Kasumi-1 (cell line): ENCODE measurements at regions not wholly inside any gene's neighbourhood (a gene's known extent, or its start where the extent isn't known, plus 50 kb on each side); places are given as distances from the start of the nearest gene placed in this dataset.
A peak's percentile ranks its signal among the peaks of the same experiment; 100 is the strongest.
"Not testable (repeated sequence)": the region's sequence is repeated elsewhere in the genome, so short reads cannot be mapped to it uniquely, and the experiment has no call there.

Source experiments
- DNase-seq, 2 experiments: peaks; one replicate each; lab custom pipeline; 2025; lab: John Stamatoyannopoulos, UW

DNA sequence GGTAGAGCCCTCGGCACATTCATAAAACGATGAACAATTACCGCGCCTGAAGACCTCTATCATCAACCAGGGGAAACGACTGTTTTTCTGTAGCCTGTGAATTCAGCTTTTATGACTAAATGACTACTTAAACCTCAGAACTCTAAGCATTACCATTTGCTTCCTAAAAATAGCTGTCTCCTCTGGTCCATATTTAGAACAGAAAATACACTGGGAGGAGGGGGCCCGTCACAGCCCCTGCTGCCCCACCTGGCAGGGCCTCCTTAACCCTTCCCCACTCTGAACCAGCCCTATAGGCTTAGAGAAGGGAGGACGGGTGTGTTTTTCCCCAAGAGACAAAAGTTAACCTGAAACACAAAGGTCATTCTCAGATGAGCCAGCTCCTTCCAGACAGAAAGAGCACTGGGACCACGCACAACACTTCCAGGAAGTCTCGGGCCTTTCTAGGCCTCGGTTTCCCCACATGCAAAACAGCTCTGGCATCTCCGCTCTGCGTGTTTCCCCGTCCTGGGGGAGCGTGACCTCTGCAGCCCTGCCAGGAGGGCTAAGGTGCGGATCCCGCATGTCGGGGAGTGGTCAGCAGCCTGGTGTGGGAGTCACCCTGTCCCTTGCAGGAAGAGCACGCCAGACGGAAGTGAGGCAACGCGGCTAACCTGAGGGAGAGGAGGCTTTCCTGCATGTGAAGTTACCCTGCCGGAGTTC is 193.9 kb downstream of the DLL1 start:
- no peak for DNase-seq

GRCh38 chr6:170096191-170096802 is 194.6 kb downstream of the DLL1 start:
- no peak for DNase-seq

DNA sequence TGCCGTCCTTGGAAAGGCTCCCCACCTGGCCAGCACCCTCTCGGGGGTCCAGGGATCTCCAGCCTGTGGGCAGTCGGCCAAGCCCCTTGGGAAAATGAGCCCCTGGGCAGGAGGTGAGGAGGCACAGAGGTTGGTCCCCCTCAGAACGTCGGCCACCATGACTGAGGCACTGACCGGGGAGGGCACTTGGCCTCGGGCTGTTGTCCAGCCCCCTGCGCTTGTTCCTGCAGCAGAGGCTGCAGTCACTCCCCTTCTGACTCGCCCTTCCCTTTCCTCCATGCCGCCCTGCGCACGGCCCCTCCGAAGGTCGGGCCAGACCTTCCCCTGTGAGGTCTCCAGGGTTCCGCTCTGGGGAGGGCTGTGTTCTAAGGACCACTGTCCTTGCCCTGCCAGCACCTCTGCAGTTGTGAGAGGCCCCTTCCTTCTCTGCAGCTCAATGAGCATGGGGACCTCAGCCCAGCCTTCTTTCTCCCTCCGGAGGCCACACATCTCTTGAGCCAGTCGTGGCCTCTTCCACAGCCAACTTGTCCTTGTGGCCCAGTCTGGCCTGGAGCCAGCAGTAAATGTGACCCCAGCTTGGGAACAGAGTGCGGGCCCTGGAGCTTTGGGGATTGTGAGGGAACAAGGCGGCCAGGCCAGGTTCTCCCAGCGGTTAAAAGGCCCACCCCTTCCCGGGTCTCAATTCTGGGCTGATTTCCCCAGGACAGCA is 195.5 kb downstream of the DLL1 start:
- DNase-seq = no peak

- no peak for DNase-seq
Measured at GRCh38 chr6:170094686-170095272, 196.1 kb downstream of the DLL1 start.

DNA sequence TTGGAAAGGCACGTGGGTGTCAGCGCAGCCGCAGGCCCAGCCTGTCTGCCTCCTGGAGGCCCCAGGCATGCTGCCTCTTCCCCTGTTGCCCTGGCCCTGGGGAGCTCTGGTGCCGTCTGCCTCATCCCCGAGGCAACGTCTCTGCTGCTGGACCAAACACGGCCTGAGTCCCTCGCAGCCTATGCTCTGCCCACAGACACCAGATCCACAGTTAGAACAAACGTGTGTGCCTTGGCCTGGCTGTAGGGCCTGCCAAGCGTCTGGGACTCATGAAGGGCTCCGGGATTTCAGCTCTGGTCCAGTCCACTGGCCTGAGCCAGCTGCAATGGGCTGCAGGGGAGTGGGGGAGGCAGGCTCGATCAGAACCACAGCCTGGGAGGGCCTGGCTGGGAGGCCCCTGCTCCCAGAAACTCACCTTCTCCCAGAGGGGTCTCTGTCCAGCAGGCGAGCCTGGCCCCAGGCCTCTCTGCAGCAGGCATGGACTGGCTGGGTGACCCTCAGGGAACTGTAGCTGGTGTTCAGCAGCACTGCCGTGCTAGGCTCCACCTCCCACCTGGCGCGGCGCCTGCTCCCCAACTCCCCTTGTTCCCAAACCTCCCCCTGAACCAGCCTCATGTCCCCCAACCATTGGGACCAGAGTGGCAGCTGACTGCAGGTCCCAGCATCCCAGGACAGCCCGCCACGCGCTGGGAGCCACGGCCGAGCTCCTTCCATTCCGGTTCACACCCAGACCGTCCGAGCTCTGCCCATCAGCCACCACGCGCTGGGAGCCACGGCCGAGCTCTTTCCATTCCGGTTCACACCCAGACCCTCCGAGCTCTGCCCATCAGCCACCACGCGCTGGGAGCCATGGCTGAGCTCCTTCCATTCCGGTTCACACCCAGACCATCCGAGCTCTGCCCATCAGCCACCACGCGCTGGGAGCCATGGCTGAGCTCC is 197.0 kb downstream of the DLL1 start:
- DNase-seq = no peak

GRCh38 chr6:170093276-170093657 is 197.6 kb downstream of the DLL1 start:
- no peak for DNase-seq

GRCh38 chr6:170092826-170093225 is 198.1 kb downstream of the DLL1 start:
- no peak for DNase-seq

GRCh38 chr6:170091639-170092579 is 199.0 kb downstream of the DLL1 start:
- DNase-seq = no peak

DNA sequence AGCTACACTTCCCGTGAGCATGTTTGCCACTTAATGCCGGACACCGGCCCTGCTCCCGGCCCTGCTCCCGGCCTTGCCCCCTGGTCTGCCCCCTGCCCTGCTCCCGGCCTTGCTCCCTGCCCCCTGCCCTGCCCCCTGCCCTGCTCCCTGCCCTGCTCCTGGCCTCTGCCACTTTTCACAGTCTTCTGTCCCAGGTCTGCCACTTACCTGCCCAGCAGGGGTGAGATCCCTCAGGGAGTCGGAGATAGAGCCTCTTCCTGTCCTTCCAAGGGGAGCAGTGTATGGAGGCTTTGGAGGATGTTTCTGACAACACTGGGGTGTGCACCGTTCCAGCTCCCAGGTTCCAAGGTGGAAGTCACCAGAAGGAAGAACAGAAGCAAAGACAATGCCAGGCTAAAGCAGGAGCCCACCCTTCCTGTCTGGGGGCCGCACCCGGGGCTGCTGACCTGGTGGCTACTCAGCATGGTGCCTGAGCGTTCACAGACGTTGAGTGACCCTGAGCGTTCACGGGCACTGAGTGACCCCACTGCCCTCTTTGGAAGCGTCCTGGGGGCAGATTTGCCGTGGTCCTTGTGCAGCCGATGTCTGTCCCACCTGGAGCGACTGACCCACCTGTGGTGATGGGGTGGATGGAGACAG is 199.8 kb downstream of the DLL1 start:
- DNase-seq = no peak

DNA sequence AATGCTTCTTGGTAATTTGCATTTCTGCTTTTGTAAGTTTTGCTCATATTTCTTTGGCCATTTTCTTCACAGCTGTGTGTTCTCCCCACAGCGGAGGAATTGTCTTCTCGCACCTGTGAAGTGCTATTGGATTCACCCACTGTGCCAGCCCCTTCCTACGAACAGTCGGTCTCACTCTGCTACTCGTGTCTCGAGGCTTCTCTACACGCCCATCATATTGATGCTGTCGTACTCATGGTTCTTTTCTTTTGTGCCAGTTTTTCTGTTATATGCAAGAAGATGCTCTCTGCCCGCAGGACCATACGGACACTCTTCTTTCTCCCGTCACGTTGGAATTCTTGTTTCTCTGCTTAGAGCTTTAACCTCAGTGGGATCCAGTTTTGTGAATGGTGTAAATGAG is 200.3 kb downstream of the DLL1 start:
- DNase-seq = no peak

DNA sequence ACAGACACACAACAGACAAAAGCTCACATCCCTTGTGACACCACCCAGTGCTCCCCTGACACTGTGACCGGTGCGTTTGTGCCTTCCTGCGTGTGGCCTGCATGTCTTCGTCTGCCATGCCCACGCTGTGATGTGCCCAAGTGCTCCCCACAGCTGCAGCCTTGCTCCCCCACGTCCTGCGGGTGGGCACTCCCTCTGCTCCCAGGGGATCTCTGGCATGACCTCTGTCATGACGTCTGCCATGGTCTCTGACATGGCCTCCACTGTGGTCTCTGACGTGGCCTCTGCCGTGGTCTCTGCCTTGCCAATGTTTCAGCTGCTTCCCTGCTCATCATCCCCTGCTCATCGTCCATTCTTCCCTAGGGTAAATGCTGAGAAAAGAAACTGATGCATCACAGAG is 200.9 kb downstream of the DLL1 start:
- no peak for DNase-seq

DNA sequence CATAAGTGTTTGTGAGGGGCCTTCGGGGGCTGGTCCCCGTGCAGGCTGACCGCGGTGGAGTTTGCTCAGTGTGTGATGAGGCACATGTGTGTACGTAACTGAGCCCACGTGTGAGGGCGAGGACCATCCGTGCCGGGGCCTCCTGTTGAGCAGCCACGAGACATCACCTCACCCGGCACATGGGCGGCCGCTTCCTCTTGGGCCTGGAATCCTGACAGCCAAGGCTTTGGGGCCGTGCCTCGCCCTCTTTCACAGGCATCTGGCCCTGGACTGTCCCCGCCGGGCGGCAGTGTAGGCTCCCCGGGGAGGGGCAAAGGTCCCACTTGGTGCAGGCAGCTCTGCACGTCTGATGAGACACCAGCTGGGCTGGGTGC is 202.3 kb downstream of the DLL1 start:
- no peak for DNase-seq

DNA sequence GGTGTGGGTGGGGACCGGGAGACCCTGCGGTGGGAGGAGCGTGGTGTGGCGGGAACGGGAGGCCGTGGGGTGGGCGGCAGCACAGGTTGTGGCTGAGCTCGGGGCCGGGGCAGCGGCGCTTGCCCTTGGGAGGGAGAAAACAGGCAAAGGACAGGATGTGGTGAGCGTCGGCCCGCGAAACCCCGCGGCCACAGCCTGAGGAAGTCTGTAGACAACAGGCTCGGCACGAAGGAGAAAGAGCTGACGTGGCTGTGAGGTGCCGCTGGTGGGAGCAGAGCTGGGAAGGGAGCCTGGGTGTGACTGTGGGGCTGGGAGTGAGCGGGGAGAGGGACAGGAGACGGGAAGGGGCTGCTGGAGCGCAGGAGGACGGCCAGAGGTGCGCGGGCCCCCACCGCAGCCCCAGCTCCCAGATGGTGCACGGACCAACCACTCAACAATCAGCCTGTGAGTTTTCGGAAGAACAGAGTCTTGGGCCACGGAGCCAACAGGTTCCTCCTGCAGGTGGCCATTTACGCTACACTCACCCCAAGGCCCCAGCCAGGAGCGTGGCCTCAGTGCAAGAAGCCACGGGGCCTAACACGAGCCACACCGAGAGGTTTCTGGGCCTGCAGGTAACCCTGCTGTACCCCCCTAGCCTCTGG is 202.8 kb downstream of the DLL1 start:
- peak; percentile 28 to 52 for DNase-seq

DNA sequence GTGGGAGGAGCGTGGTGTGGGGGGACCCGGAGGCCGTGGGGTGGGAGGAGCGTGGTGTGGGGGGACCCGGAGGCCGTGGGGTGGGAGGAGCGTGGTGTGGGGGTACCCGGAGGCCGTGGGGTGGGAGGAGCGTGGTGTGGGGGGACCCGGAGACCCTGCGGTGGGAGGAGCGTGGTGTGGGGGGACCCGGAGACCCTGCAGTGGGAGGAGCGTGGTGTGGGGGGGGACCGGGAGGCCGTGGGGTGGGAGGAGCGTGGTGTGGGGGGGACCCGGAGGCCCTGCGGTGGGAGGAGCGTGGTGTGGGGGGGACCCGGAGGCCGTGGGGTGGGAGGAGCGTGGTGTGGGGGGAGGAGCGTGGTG is 203.5 kb downstream of the DLL1 start:
- not testable (repeated sequence) for DNase-seq

GRCh38 chr6:170086639-170087420 is 204.0 kb downstream of the DLL1 start:
- DNase-seq = no peak

GRCh38 chr6:170085475-170086401 is 205.1 kb downstream of the DLL1 start:
- DNase-seq = no peak

GRCh38 chr6:170084166-170084730 is 206.6 kb downstream of the DLL1 start:
- no peak for DNase-seq
